Endothelial cell of umbilical vein (primary cell): ENCODE measurements at regions not wholly inside any gene's neighbourhood (a gene's known extent, or its start where the extent isn't known, plus 50 kb on each side); places are given as distances from the start of the nearest gene placed in this dataset.

ENCODE experiments used
- BruUV-seq: library from RNA; stranded (reverse); fragments of 400-500 nt; replicated peaks from 2 replicates; lab custom pipeline; 2021; lab: Mats Ljungman, UMichigan
- CTCF ChIA-PET: fragments of 300-600, 350-600 bp; sonication (Branson Sonifier 250); formaldehyde crosslinking; loops from one replicate; lab custom pipeline; 2021; ENCODE audit warnings: antibody characterized with exemption, inconsistent platforms; lab: Charles Lee
- POLR2A ChIA-PET: fragments of 300-600, 350-600 bp; sonication (Branson Sonifier 250); formaldehyde crosslinking; loops from one replicate; lab custom pipeline; 2021; ENCODE audit warnings: antibody characterized with exemption, inconsistent platforms; lab: Charles Lee
- DNase-seq: peaks from one replicate; pipeline ENCODE4 v3.0.0-alpha.2; 2011; ENCODE audit warnings: low read depth, low spot score
- FAIRE-seq: peaks from 2 replicates; lab custom pipeline; 2011; peaks lifted over from hg19 to GRCh38; lab: Jason Lieb, UNC
- H2AFZ ChIP-seq: 2 replicates; pipeline ENCODE4 v1.6.0; 2012; ENCODE audit warnings: low read depth, low read length, control low read depth, inconsistent platforms
- H3K27ac ChIP-seq: 2 replicates; pipeline ENCODE4 v1.5.1; 2011; ENCODE audit warnings: low read depth, mild to moderate bottlenecking, control low read depth, low read length, moderate library complexity; ENCODE audit not compliant: insufficient read depth
- H3K27me3 ChIP-seq, 2 experiments: 2 replicates each; pipeline versions ENCODE4 v1.6.0 to v1.6.1; 2011; ENCODE audit warnings: low read length in 2 of 2, mixed read lengths in 1 of 2; ENCODE audit not compliant: control insufficient read depth in 2 of 2, insufficient read depth in 2 of 2
- H3K36me3 ChIP-seq, 2 experiments: 2 replicates in 1 of 2; 3 replicates in 1 of 2; pipeline ENCODE4 v1.5.1; 2011; ENCODE audit warnings: low read length in 2 of 2, mild to moderate bottlenecking in 1 of 2, moderate library complexity in 1 of 2; ENCODE audit not compliant: control insufficient read depth in 2 of 2, insufficient read depth in 2 of 2; ENCODE audit errors: extremely low read depth in 1 of 2
- H3K4me1 ChIP-seq: 3 replicates; pipeline ENCODE4 v1.5.1; 2011; ENCODE audit warnings: mild to moderate bottlenecking, low read length; ENCODE audit not compliant: control insufficient read depth, insufficient read depth; ENCODE audit errors: extremely low read depth
- H3K4me2 ChIP-seq: 2 replicates; pipeline ENCODE4 v1.6.1; 2011; ENCODE audit warnings: low read length, control low read depth, mixed read lengths; ENCODE audit not compliant: insufficient read depth
- H3K4me3 ChIP-seq, 3 experiments: fragments of 200-600 bp in 1 of 3; sonication (generic), shearing (Covaris generic) in 1 of 3; replicated peaks in 1 of 3; 2 replicates each; pipeline ENCODE4 v1.5.1; 2011 to 2016; ENCODE audit warnings: control low read depth in 3 of 3, low read length in 3 of 3, mild to moderate bottlenecking in 2 of 3, inconsistent platforms in 1 of 3, low read depth in 1 of 3, moderate library complexity in 1 of 3; ENCODE audit not compliant: insufficient read depth in 1 of 3
- H3K79me2 ChIP-seq: 2 replicates; pipeline ENCODE4 v1.6.0; 2012; ENCODE audit warnings: low read length, inconsistent platforms; ENCODE audit not compliant: control insufficient read depth, insufficient read depth
- H3K9ac ChIP-seq: replicated peaks from 2 replicates; pipeline ENCODE3; 2011; ENCODE audit warnings: low read length, control low read depth; ENCODE audit not compliant: insufficient read depth; ENCODE audit errors: extremely low read depth
- H3K9me1 ChIP-seq: replicated peaks from 3 replicates; pipeline ENCODE4 v1.6.0; 2011; ENCODE audit warnings: mild to moderate bottlenecking, low read length; ENCODE audit not compliant: control insufficient read depth, insufficient read depth; ENCODE audit errors: extremely low read depth
- H3K9me3 ChIP-seq: replicated peaks from 2 replicates; pipeline ENCODE4 v1.5.1; 2012; ENCODE audit warnings: low read length, inconsistent platforms; ENCODE audit not compliant: control insufficient read depth, insufficient read depth
- H4K20me1 ChIP-seq: replicated peaks from 2 replicates; pipeline ENCODE3; 2011; ENCODE audit warnings: mild to moderate bottlenecking, low read length; ENCODE audit not compliant: control insufficient read depth, insufficient read depth; ENCODE audit errors: extremely low read depth
- CTCF ChIP-seq, 2 donors: IDR thresholded peaks; 1 replicate in 1 of 2; 2 replicates in 1 of 2; pipeline ENCODE4 v1.5.1; 2011; ENCODE audit warnings: low read length in 2 of 2, mild to moderate bottlenecking in 2 of 2, moderate library complexity in 2 of 2, control low read depth in 1 of 2, inconsistent platforms in 1 of 2, low read depth in 1 of 2; ENCODE audit not compliant: insufficient read depth in 1 of 2; ENCODE audit errors: extremely low read depth in 1 of 2
- EZH2 ChIP-seq: IDR thresholded peaks from 2 replicates; pipeline ENCODE4 v1.6.1; 2012; ENCODE audit warnings: borderline replicate concordance, low read depth, mild to moderate bottlenecking, moderate library complexity, low read length, inconsistent platforms; ENCODE audit not compliant: severe bottlenecking
- FOS ChIP-seq: IDR thresholded peaks from 2 replicates; pipeline ENCODE4 v1.6.1; 2011; ENCODE audit warnings: mild to moderate bottlenecking, low read length, moderate library complexity, borderline replicate concordance; ENCODE audit not compliant: insufficient read depth
- GATA2 ChIP-seq: IDR thresholded peaks from 2 replicates; pipeline ENCODE4 v1.7.0; 2011; ENCODE audit warnings: low read depth, mild to moderate bottlenecking, moderate library complexity, mixed read lengths, low read length; ENCODE audit not compliant: insufficient read length, insufficient read depth
- JUN ChIP-seq: IDR thresholded peaks from 2 replicates; pipeline ENCODE4 v1.6.1; 2011; ENCODE audit warnings: borderline replicate concordance, low read depth; ENCODE audit not compliant: insufficient read length, insufficient read depth
- MYC ChIP-seq: IDR thresholded peaks from one replicate; pipeline ENCODE4 v1.6.1; 2011; ENCODE audit warnings: mild to moderate bottlenecking, low read depth, low read length
- POLR2A ChIP-seq: IDR thresholded peaks from 2 replicates; pipeline ENCODE4 v1.6.1; 2012; ENCODE audit warnings: low read depth, mild to moderate bottlenecking, control low read depth, low read length
- POLR2AphosphoS5 ChIP-seq: IDR thresholded peaks from 2 replicates; pipeline ENCODE4 v1.6.1; 2012; ENCODE audit warnings: low read depth, mild to moderate bottlenecking, control low read depth, low read length, moderate library complexity; ENCODE audit not compliant: insufficient read depth
- dilution Hi-C: fragments of 300-500 bp; cut with MboI; formaldehyde crosslinking; loops from one replicate; pipeline ENCODE4 v1.15.0; 2019; ENCODE audit warnings: low sequenced_read_pairs; ENCODE audit not compliant: extremely low pct_ligation_motif_present
- intact Hi-C: fragments of 100-400 bp; cut with micrococcal nuclease; formaldehyde crosslinking; loops from one replicate; pipeline ENCODE4 v1.10.0; 2022

- no peak overlapping the region for H3K4me2 ChIP-seq
- H3K27me3 ChIP-seq: no peaks in the 10 kb centered on the region
- no peak overlapping the region for H3K9ac ChIP-seq
- H3K79me2 ChIP-seq: no peaks in the 10 kb centered on the region
- dilution Hi-C loops: no loop called here
- DNase-seq (peak; percentile 10), FAIRE-seq (no peak)
- POLR2A ChIA-PET: no interaction called here
- no peaks in the 10 kb centered on the region for H4K20me1 ChIP-seq
- no peaks in the 10 kb centered on the region for H3K9me3 ChIP-seq
- no peaks in the 10 kb centered on the region for H3K4me1 ChIP-seq
- no TSS peak for BruUV-seq
- H2AFZ ChIP-seq: no peak overlapping the region
- no peaks in the 10 kb centered on the region for H3K9me1 ChIP-seq
- H3K4me3 ChIP-seq: no peak overlapping the region
- H3K27ac ChIP-seq: no peak overlapping the region
- CTCF ChIA-PET: no interaction called here
- no peaks in the 10 kb centered on the region for H3K36me3 ChIP-seq
- intact Hi-C loops: no loop called here
- TF ChIP-seq FOS (peak; percentile 43), JUN (peak; percentile 53), EZH2 (no peak)
Observed at GRCh38 chr2:53006980-53007379, 760.6 kb upstream of the CHAC2 start.

GRCh38 chr2:53004413-53004812 is 763.2 kb upstream of the CHAC2 start:
- Histone ChIP-seq H3K9me3 (no peaks in the 10 kb centered on the region), H3K4me2 (no peak overlapping the region), H3K9ac (no peak overlapping the region), H3K27ac (no peak overlapping the region), H3K4me1 (no peaks in the 10 kb centered on the region), H3K36me3 (no peaks in the 10 kb centered on the region), H3K4me3 (no peak overlapping the region), H3K9me1 (no peaks in the 10 kb centered on the region), H2AFZ (no peak overlapping the region), H4K20me1 (no peaks in the 10 kb centered on the region), H3K79me2 (no peaks in the 10 kb centered on the region), H3K27me3 (no peaks in the 10 kb centered on the region)
- FAIRE-seq (no peak), DNase-seq (no peak)
- intact Hi-C loops: no loop called here
- POLR2A ChIA-PET: no interaction called here
- CTCF ChIA-PET: no interaction called here
- no TSS peak for BruUV-seq
- dilution Hi-C loops: no loop called here
- no peak for TF ChIP-seq JUN
- no peak for TF ChIP-seq FOS
- TF ChIP-seq POLR2A: no peak
- no peak for TF ChIP-seq GATA2
- TF ChIP-seq POLR2AphosphoS5: no peak
- TF ChIP-seq CTCF (IDR thresholded peaks at IDR 0.05; ENCODE audit: extremely low read depth in 1 of 2, insufficient read depth in 1 of 2, low read depth in 1 of 2, low read length in 2 of 2): no peak
- TF ChIP-seq MYC: no peak
- TF ChIP-seq EZH2: no peak
